Panc1 (cell line): ENCODE measurements at regions not wholly inside any gene's neighbourhood (a gene's known extent, or its start where the extent isn't known, plus 50 kb on each side); places are given as distances from the start of the nearest gene placed in this dataset.

Source experiments
- ATAC-seq: fragments of 200-7000 bp; cut with Tn5 transposase; 2 replicates; pipeline ENCODE4 v1.9.1; 2020; ENCODE audit warnings: mild to moderate bottlenecking, moderate library complexity
- BruUV-seq: library from RNA; stranded (reverse); fragments of 400-500 nt; replicated peaks from 2 replicates; lab custom pipeline; 2021; lab: Mats Ljungman, UMichigan
- CTCF ChIA-PET: fragments of 300-600 bp; sonication (Branson Sonifier 250); formaldehyde crosslinking; loops from one replicate; lab custom pipeline; 2022; ENCODE audit warnings: antibody characterized with exemption; lab: Charles Lee
- POLR2A ChIA-PET: fragments of 300-600 bp; sonication (Branson Sonifier 250); formaldehyde crosslinking; loops from one replicate; lab custom pipeline; 2022; ENCODE audit warnings: antibody characterized with exemption; lab: Charles Lee
- DNase-seq: peaks from one replicate; pipeline ENCODE4 v3.0.0-alpha.2; 2010; ENCODE audit warnings: low read depth, low spot score
- H3K27ac ChIP-seq: 2 replicates; pipeline ENCODE4 v1.5.1; 2011; ENCODE audit warnings: mild to moderate bottlenecking, low read length, inconsistent platforms
- H3K27me3 ChIP-seq: fragments of 200-500 bp; sonication (Bioruptor generic); 2 replicates; pipeline ENCODE4 v1.6.0; 2014; ENCODE audit warnings: low read length, inconsistent platforms; ENCODE audit not compliant: control insufficient read depth, insufficient read depth
- H3K36me3 ChIP-seq: fragments of 200-500 bp; sonication (Bioruptor generic); 2 replicates; pipeline ENCODE4 v1.5.1; 2014; ENCODE audit warnings: inconsistent platforms, mild to moderate bottlenecking, low read length, moderate library complexity; ENCODE audit not compliant: control insufficient read depth, insufficient read depth
- H3K4me1 ChIP-seq: 2 replicates; pipeline ENCODE4 v1.5.1; 2011; ENCODE audit warnings: inconsistent platforms, mild to moderate bottlenecking, low read length, moderate library complexity; ENCODE audit not compliant: control insufficient read depth, insufficient read depth
- H3K4me3 ChIP-seq, 2 experiments: 2 replicates each; pipeline ENCODE4 v1.5.1; 2011 to 2012; ENCODE audit warnings: low read depth in 2 of 2, low read length in 2 of 2, mild to moderate bottlenecking in 2 of 2, inconsistent platforms in 1 of 2, moderate library complexity in 1 of 2
- H3K9me3 ChIP-seq: fragments of 200-500 bp; sonication (Bioruptor generic); 2 replicates; pipeline ENCODE4 v1.5.1; 2014; ENCODE audit warnings: low read depth, mild to moderate bottlenecking, inconsistent platforms, low read length, moderate library complexity; ENCODE audit not compliant: control insufficient read depth, insufficient read depth
- CTCF ChIP-seq: fragments of 450-650 bp; IDR thresholded peaks from 2 replicates; pipeline ENCODE4 v1.5.1; 2017; ENCODE audit warnings: mild to moderate bottlenecking
- POLR2AphosphoS5 ChIP-seq: IDR thresholded peaks from 2 replicates; pipeline ENCODE4 v1.6.1; 2012; ENCODE audit warnings: mild to moderate bottlenecking, low read depth, low read length, moderate library complexity
- REST ChIP-seq, 2 experiments: IDR thresholded peaks; 2 replicates each; pipeline ENCODE4 v1.6.1; 2011 to 2012; ENCODE audit warnings: low read depth in 2 of 2, control low read depth in 1 of 2, low read length in 1 of 2, mild to moderate bottlenecking in 1 of 2, moderate library complexity in 1 of 2; ENCODE audit not compliant: insufficient read depth in 1 of 2
- SIN3A ChIP-seq: IDR thresholded peaks from 2 replicates; pipeline ENCODE4 v1.6.1; 2012; ENCODE audit warnings: low read depth, mild to moderate bottlenecking, low read length, moderate library complexity, borderline replicate concordance; ENCODE audit not compliant: insufficient read depth
- TCF7L2 ChIP-seq: IDR thresholded peaks from 2 replicates; pipeline ENCODE4 v1.6.1; 2011; ENCODE audit warnings: mild to moderate bottlenecking, low read depth, low read length, inconsistent platforms
- in situ Hi-C: cut with HindIII; loops from 2 replicates; pipeline ENCODE4 v1.10.0; 2016; ENCODE audit warnings: low sequenced_read_pairs, low pct_unique_long_range_greater_than_20kb
- intact Hi-C: fragments of 100-400 bp; cut with micrococcal nuclease; formaldehyde crosslinking; loops from one replicate; pipeline ENCODE4 v1.10.0; 2022; ENCODE audit not compliant: unreplicated experiment

DNA sequence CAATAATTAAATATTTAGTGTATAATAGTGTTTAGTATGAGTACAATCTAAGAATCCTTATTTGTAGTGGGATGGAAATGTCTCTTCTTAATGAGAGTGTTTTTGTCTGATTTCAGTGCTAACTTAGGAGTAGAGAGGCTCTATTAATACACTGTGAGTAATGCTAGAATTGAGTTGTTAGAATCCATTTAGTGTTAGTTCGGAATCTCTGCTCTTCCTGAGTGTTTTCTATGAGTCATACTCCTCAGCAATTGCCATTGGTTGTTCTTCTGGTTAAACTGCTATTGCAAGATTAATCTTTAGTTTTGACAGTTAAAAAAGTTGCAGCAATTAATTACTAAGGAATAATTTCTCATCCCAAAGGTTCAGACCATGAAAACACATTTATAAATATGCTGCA lies 828.6 kb upstream of the POU3F3 start:
- in situ Hi-C loops: no loop called here
- Histone ChIP-seq H3K4me1 (no peaks in the 10 kb centered on the region), H3K27ac (no peak overlapping the region), H3K9me3 (no peaks in the 10 kb centered on the region), H3K4me3 (no peak overlapping the region), H3K36me3 (no peaks in the 10 kb centered on the region), H3K27me3 (no peaks in the 10 kb centered on the region)
- no peak for ATAC-seq
- CTCF ChIA-PET: no interaction called here
- DNase-seq: no peak
- POLR2A ChIA-PET: no interaction called here
- intact Hi-C loops: no loop called here
- BruUV-seq: no TSS peak
- TF ChIP-seq SIN3A (no peak), CTCF (no peak), POLR2AphosphoS5 (no peak), TCF7L2 (no peak), REST (IDR thresholded peaks at IDR 0.05; ENCODE audit: insufficient read depth in 1 of 2, low read depth in 2 of 2, low read length in 1 of 2) (no peak)

DNA sequence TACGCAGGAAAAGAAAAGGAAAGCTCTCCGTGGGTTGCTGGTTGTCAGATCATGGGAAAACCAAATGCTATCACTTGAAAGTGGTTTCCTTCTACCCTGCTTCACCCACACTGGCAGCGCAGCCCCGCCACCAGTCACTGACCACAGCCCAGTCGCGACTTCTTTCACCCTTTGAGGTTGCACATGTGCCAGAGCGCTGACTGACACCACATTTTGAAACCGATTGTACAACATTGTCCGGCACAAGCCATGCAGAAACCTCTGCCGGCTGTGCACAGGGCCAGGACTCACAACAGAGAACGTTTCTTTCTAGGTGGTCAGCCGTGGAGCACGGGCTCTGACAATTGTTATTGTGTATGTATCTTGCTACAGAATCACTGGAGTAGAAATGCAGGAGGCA lies 827.2 kb upstream of the POU3F3 start:
- Histone ChIP-seq H3K9me3 (no peaks in the 10 kb centered on the region), H3K4me3 (no peak overlapping the region), H3K36me3 (no peaks in the 10 kb centered on the region), H3K27me3 (no peaks in the 10 kb centered on the region), H3K27ac (no peak overlapping the region), H3K4me1 (no peaks in the 10 kb centered on the region)
- TF ChIP-seq CTCF (no peak), SIN3A (no peak), POLR2AphosphoS5 (no peak), REST (IDR thresholded peaks at IDR 0.05; ENCODE audit: insufficient read depth in 1 of 2, low read depth in 2 of 2, low read length in 1 of 2) (no peak), TCF7L2 (no peak)
- intact Hi-C loops (no loop called here), in situ Hi-C loops (no loop called here)
- ChIA-PET CTCF (no interaction called here), POLR2A (no interaction called here)
- BruUV-seq: no TSS peak
- DNase-seq (no peak), ATAC-seq (no peak)
